GM10266 (cell line): ENCODE measurements at regions not wholly inside any gene's neighbourhood (a gene's known extent, or its start where the extent isn't known, plus 50 kb on each side); places are given as distances from the start of the nearest gene placed in this dataset.

ENCODE experiments used
- DNase-seq: peaks from one replicate; pipeline ENCODE4 v3.0.0; 2012; ENCODE audit errors: extremely low spot score
- TF ChIP-seq, protein P1 (sequence below): IDR thresholded peaks from 2 replicates; pipeline ENCODE4 v1.5.1; 2012; ENCODE audit warnings: mild to moderate bottlenecking, low read depth; ENCODE audit not compliant: control insufficient read depth, insufficient read depth; ENCODE audit errors: missing control alignments

- DNase-seq, result no peak
- TF ChIP-seq, protein P1, sequence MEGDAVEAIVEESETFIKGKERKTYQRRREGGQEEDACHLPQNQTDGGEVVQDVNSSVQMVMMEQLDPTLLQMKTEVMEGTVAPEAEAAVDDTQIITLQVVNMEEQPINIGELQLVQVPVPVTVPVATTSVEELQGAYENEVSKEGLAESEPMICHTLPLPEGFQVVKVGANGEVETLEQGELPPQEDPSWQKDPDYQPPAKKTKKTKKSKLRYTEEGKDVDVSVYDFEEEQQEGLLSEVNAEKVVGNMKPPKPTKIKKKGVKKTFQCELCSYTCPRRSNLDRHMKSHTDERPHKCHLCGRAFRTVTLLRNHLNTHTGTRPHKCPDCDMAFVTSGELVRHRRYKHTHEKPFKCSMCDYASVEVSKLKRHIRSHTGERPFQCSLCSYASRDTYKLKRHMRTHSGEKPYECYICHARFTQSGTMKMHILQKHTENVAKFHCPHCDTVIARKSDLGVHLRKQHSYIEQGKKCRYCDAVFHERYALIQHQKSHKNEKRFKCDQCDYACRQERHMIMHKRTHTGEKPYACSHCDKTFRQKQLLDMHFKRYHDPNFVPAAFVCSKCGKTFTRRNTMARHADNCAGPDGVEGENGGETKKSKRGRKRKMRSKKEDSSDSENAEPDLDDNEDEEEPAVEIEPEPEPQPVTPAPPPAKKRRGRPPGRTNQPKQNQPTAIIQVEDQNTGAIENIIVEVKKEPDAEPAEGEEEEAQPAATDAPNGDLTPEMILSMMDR, result no peak
Measured at GRCh38 chrX:137387646-137388045, 178.3 kb upstream of the ZIC3 start.

DNA sequence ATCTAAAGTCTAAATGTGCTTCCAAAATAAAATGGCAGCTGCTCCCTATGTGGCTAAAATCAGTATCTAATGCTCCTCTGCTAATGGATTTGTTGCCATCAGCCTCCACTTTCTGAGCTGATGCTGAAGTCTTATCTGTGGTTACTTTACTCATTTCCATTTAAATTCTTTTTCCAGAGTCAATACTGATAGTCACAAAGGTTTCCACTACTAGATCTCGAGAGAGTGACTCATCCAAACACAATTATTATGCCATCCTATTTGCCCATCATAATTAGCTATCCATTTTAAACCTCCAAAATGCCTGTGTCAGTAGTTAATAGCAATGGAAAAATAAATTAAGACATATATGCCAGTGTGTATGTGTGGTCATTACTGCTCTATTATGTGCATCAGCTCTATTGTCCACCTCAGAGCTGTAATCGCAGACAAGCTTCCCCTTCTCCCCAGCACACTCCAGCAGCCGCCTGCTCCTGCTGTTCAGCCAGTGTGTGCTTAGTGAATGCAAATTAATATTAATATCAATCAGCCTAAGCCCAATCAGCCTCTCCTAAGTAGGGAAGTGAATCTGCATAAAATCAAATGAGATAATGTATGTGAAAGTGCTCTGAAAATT lies 199.8 kb upstream of the ZIC3 start:
- TF ChIP-seq, protein P1, result no peak
- no peak for DNase-seq

GRCh38 chrX:137363559-137363958 lies 202.4 kb upstream of the ZIC3 start:
- TF ChIP-seq, protein P1, result no peak
- DNase-seq, result no peak

DNA sequence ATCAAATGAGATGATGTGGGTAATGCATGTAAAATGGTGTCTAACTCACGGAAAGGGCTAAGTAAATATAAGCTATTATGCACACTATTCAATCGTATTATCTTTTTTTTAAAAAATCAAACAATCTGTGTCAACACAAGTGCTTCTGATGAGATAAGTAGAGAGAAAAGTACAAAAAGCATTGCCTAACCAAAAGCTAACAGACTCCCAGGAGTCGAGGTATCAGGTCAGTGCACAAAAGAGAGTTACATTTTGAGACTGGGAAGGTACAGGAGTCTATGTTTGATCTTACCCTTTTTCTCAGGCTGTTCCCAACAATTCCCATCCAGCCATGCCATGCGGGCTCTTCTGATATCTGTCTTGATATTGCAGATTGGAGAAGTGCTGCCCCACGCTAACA lies 203.3 kb upstream of the ZIC3 start:
- DNase-seq, result no peak
- TF ChIP-seq, protein P1, result no peak

DNA sequence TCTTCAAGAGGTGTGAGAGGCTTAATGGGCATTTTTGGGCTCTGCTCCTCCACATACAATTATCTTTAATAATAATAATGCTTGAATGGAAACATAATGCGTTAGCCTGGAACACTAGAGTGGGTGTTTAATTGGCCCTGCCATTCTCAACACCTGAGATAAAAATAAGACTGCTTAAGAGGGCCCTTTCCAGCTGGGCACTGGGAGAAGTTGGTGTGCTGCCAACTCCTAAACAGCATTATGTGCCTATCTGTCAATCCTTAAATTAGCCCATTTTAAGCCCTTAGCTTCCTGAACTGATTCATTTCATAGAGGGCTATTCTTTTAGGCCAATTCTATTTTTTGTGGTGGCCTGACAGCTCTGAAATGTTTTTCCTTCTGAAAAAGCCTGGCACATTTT lies 211.1 kb upstream of the ZIC3 start:
- DNase-seq, result no peak
- TF ChIP-seq, protein P1, result no peak

DNA sequence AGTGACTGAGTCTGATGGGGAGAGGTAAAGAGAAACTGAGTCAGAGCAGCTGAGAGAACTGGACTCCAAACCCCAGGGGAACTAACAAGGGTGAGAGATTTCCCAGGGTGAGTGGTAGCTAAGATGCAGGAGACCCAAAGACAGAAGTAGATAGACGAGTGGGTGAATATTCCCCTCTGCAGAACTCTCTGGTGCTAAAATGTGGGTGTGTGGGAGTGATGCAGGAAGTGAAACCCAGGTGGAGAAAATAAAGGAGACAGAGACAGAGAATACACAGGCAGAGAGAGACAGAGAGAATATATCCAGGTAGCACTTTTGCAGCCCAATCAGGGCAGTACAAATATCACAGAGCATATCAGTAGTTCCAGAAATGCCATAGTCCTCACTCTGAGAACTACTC lies 212.5 kb upstream of the ZIC3 start:
- no peak for DNase-seq
- TF ChIP-seq, protein P1, result no peak

- TF ChIP-seq, protein P1, result no peak
- no peak for DNase-seq
Measured at GRCh38 chrX:137352101-137352660, 213.7 kb upstream of the ZIC3 start.
